ENCODE measurements at regions not wholly inside any gene's neighbourhood (a gene's known extent, or its start where the extent isn't known, plus 50 kb on each side); places are given as distances from the start of the nearest gene placed in this dataset.

DNA sequence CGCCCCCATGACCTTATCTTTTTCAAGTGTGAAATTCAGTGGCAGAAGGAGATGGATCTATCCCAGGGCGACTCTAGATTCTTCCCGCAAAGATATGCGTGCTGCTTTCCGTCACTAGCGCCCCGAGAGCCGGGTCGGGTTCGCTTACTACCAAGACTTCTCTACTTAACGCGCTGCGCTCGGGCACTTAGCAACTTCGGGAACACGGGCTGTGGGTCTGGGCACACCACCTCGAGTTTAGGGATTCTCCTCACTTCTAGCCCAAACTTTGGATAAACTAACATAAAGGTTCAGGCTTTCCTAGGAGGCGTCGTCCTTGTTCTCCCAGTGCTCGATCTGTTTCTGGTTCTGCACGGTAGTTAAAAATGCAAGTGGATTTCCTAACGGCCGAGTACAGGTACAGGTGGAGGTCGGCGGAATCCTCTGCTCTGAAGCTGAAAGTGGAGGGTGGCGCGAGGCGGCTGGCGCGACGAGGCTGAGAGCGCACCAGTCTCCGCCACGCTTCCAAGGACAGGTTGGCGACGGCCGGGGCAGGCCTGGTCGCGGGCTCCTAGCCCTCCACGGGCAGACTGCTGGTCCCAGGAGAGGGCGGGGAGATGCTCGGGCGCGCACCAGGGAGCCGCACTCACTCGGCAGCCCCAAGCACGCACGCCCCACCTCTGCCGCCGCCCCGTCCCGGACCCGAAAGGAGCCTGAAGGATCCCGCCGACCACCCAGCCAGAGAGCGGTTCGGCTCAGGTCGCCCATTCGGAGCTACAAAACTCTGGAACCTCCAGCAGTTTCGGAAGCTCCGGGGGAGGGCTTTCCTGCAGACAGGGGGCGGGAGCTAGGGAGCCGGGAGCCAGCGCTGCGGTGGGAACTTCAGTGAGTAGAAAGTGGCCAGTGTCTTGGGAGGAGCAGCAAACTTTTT is 100.8 kb upstream of the TENM3 start:
- ATAC-seq (ENCODE audit: low read depth) (peak; percentile 32), DNase-seq (ENCODE audit: low spot score) (peak; percentile 50)
- peaks cover 10% of the 10 kb centered on the region for H3K27me3 ChIP-seq (ENCODE audit: insufficient read depth, poor library complexity, severe bottlenecking)
- H3K4me1 ChIP-seq (ENCODE audit: insufficient read depth, poor library complexity, severe bottlenecking): no peaks in the 10 kb centered on the region
- no peaks in the 10 kb centered on the region for H3K36me3 ChIP-seq (ENCODE audit: low read depth)
- H3K4me3 ChIP-seq (ENCODE audit: severe bottlenecking): peak overlapping the region; percentile 89
- TF ChIP-seq, protein P1, sequence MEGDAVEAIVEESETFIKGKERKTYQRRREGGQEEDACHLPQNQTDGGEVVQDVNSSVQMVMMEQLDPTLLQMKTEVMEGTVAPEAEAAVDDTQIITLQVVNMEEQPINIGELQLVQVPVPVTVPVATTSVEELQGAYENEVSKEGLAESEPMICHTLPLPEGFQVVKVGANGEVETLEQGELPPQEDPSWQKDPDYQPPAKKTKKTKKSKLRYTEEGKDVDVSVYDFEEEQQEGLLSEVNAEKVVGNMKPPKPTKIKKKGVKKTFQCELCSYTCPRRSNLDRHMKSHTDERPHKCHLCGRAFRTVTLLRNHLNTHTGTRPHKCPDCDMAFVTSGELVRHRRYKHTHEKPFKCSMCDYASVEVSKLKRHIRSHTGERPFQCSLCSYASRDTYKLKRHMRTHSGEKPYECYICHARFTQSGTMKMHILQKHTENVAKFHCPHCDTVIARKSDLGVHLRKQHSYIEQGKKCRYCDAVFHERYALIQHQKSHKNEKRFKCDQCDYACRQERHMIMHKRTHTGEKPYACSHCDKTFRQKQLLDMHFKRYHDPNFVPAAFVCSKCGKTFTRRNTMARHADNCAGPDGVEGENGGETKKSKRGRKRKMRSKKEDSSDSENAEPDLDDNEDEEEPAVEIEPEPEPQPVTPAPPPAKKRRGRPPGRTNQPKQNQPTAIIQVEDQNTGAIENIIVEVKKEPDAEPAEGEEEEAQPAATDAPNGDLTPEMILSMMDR (IDR thresholded peaks at IDR 0.05; ENCODE audit: poor library complexity, severe bottlenecking): no peak
- no peaks in the 10 kb centered on the region for H3K9me3 ChIP-seq (ENCODE audit: severe bottlenecking)
- no peak overlapping the region for H3K27ac ChIP-seq (ENCODE audit: poor library complexity, severe bottlenecking)

- Histone ChIP-seq H3K9me3 (ENCODE audit: severe bottlenecking) (no peaks in the 10 kb centered on the region), H3K4me3 (ENCODE audit: severe bottlenecking) (peak overlapping the region; percentile 89), H3K27me3 (ENCODE audit: insufficient read depth, poor library complexity, severe bottlenecking) (peaks cover 10% of the 10 kb centered on the region), H3K4me1 (ENCODE audit: insufficient read depth, poor library complexity, severe bottlenecking) (no peaks in the 10 kb centered on the region), H3K27ac (ENCODE audit: poor library complexity, severe bottlenecking) (peak overlapping the region; percentile 51), H3K36me3 (ENCODE audit: low read depth) (no peaks in the 10 kb centered on the region)
- DNase-seq (ENCODE audit: low spot score) (no peak), ATAC-seq (ENCODE audit: low read depth) (peak; percentile 18)
- TF ChIP-seq, protein P1 (IDR thresholded peaks at IDR 0.05; ENCODE audit: poor library complexity, severe bottlenecking): no peak
Observed at GRCh38 chr4:182143086-182143821, 99.9 kb upstream of the TENM3 start.

DNA sequence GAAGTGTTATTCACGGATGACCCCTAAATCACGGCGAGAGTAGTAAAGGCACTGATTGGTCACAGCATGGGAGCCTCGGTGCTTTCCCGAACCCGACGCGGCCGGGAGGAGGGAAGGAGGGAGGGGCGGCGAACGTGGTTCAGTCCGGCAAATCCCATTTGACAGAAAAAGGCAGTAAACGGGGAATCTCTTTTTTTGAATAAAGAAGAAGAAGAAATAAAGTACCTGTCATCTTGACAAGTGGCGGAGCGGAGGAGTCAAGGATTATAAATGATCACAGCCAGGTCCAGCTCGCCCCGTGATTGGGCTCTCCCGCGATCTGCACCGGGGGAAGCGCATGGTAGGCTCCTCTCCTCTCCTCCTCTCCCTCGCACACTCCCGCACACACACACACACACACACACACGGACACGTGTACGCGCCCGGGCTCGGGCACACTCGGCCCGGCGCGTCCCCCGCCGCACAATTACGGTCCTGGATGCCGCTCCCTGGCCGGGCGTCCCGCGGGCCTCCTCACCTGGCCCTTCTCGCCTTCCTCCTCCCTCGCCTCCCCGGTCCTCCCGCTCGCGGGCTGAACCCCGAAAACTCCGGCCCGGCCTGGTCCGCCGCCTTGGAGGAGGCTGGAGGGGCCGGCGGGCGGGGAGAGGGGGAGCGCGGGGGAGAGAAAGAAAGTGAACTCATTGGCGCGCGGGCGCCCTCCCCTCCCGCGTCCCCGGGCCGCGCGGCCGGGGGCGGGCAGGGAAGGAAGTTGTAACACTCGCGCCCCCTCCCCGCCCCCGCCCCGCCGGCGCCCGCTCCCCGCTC is 99.2 kb upstream of the TENM3 start:
- no peaks in the 10 kb centered on the region for H3K36me3 ChIP-seq (ENCODE audit: low read depth)
- H3K4me1 ChIP-seq (ENCODE audit: insufficient read depth, poor library complexity, severe bottlenecking): no peaks in the 10 kb centered on the region
- peaks cover 10% of the 10 kb centered on the region for H3K27me3 ChIP-seq (ENCODE audit: insufficient read depth, poor library complexity, severe bottlenecking)
- H3K4me3 ChIP-seq (ENCODE audit: severe bottlenecking): peak overlapping the region; percentile 89
- ATAC-seq (ENCODE audit: low read depth) (peak; percentile 58), DNase-seq (ENCODE audit: low spot score) (peak; percentile 66)
- peaks cover under 1% of the 10 kb centered on the region for H3K9me3 ChIP-seq (ENCODE audit: severe bottlenecking)
- H3K27ac ChIP-seq (ENCODE audit: poor library complexity, severe bottlenecking): peak overlapping the region; percentile 51
- TF ChIP-seq, protein P1 (IDR thresholded peaks at IDR 0.05; ENCODE audit: poor library complexity, severe bottlenecking): no peak

DNA sequence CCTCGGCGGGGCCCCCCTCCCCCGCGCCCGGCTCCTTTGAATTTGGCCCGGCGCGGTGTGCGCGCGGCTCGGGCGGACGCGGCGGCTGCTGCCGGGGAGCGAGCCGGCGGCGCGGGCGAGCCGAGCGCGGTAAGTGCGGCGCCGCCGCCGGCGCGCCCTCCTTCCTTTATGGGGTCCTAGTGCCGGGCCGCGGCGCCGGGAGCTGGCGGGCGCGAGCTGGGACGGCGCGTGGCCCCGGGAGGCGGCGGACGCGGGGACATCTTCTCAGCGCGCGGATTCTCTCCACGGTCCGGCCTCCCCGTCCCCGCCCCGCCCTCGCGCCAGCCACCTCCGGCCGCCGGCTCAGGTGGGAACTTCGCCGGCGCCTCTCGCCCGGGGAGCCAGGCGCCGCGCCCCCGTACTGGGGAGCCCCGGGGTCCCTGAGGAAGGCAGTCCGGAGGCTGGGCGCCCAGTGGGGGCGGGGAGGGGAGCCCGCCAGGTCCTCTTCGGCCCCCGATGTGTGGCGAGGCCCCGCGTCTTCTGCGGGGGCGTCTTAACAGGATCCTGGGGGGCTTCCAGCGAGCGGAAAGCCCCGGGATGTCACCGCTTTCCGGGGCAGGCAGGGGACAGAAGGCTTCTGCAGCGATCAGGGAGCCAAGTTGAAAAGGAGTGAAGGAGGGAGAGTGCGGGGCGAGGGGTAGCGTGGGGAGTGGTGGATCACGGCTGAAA is 98.4 kb upstream of the TENM3 start:
- Histone ChIP-seq H3K27me3 (ENCODE audit: insufficient read depth, poor library complexity, severe bottlenecking) (peaks cover 10% of the 10 kb centered on the region), H3K4me3 (ENCODE audit: severe bottlenecking) (peak overlapping the region; percentile 89), H3K36me3 (ENCODE audit: low read depth) (no peaks in the 10 kb centered on the region), H3K4me1 (ENCODE audit: insufficient read depth, poor library complexity, severe bottlenecking) (no peaks in the 10 kb centered on the region), H3K27ac (ENCODE audit: poor library complexity, severe bottlenecking) (peak overlapping the region; percentile 51), H3K9me3 (ENCODE audit: severe bottlenecking) (peaks cover 3% of the 10 kb centered on the region)
- DNase-seq (ENCODE audit: low spot score) (no peak), ATAC-seq (ENCODE audit: low read depth) (peak; percentile 22)
- TF ChIP-seq, protein P1 (IDR thresholded peaks at IDR 0.05; ENCODE audit: poor library complexity, severe bottlenecking): no peak

All from RWPE2 (cell line).